Upper lobe of left lung (tissue), 4 donors: ENCODE measurements at regions not wholly inside any gene's neighbourhood (a gene's known extent, or its start where the extent isn't known, plus 50 kb on each side); places are given as distances from the start of the nearest gene placed in this dataset.

Experiments used
- POLR2AphosphoS5 ChIP-seq, 2 donors: sonication (generic); formaldehyde crosslinking; IDR thresholded peaks; one replicate each; pipeline ENCODE4 v1.5.1; 2017; ENCODE audit warnings: antibody characterized with exemption in 2 of 2
- TF ChIP-seq, protein P1 (sequence below), 6 experiments: fragments of 450-650 bp in 4 of 6; fragments of 200-600 bp in 2 of 6; sonication (generic) in 2 of 6; IDR thresholded peaks; one replicate each; pipeline ENCODE4 v1.5.1; 2016 to 2019; ENCODE audit warnings: antibody characterized with exemption in 6 of 6

DNA sequence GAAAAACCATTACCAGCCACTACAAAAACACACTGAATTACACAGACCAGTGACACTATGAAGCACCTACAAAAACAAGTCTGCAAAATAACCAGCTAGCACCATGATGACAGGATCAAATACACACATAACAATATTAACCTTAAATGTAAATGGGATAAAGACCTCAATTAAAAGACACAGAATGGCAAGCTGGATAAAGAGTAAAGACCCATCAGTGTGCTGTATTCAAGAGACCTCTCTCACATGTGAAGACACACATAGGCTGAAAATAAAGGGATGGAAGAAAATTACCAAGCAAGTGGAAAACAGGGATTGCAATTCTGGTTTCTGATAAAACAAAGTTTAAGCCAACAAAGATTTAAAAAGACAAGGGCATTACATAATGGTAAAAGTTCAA is 482.7 kb upstream of the MCTP2 start:
- TF ChIP-seq, protein P1, sequence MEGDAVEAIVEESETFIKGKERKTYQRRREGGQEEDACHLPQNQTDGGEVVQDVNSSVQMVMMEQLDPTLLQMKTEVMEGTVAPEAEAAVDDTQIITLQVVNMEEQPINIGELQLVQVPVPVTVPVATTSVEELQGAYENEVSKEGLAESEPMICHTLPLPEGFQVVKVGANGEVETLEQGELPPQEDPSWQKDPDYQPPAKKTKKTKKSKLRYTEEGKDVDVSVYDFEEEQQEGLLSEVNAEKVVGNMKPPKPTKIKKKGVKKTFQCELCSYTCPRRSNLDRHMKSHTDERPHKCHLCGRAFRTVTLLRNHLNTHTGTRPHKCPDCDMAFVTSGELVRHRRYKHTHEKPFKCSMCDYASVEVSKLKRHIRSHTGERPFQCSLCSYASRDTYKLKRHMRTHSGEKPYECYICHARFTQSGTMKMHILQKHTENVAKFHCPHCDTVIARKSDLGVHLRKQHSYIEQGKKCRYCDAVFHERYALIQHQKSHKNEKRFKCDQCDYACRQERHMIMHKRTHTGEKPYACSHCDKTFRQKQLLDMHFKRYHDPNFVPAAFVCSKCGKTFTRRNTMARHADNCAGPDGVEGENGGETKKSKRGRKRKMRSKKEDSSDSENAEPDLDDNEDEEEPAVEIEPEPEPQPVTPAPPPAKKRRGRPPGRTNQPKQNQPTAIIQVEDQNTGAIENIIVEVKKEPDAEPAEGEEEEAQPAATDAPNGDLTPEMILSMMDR (IDR thresholded peaks at IDR 0.05) = no peak
- no peak for TF ChIP-seq POLR2AphosphoS5 (IDR thresholded peaks at IDR 0.05)
